ELF-1 (cell line): ENCODE measurements at regions not wholly inside any gene's neighbourhood (a gene's known extent, or its start where the extent isn't known, plus 50 kb on each side); places are given as distances from the start of the nearest gene placed in this dataset.
"Not testable (repeated sequence)": the region's sequence is repeated elsewhere in the genome, so short reads cannot be mapped to it uniquely, and the experiment has no call there.

Experiments
- DNase-seq: peaks from one replicate; pipeline ENCODE4 v3.0.0-alpha.2; 2016; ENCODE audit warnings: low read depth, low spot score

- no peak for DNase-seq
Measured at GRCh38 chrX:147468600-147468999, 443.1 kb upstream of the FMR1 start.

- DNase-seq, result peak; percentile 18
Measured at GRCh38 chrX:147476008-147476407, 435.7 kb upstream of the FMR1 start.

- no peak for DNase-seq
Measured at GRCh38 chrX:147478899-147479298, 432.8 kb upstream of the FMR1 start.

- DNase-seq, result no peak
Measured at GRCh38 chrX:147485207-147485606, 426.5 kb upstream of the FMR1 start.

GRCh38 chrX:147494365-147494764 is 417.4 kb upstream of the FMR1 start:
- no peak for DNase-seq

- peak; percentile 56 for DNase-seq
Measured at GRCh38 chrX:147498796-147499195, 412.9 kb upstream of the FMR1 start.

GRCh38 chrX:147522981-147523380 is 388.7 kb upstream of the FMR1 start:
- DNase-seq, result no peak

- DNase-seq, result no peak
Measured at GRCh38 chrX:147533426-147533825, 378.3 kb upstream of the FMR1 start.

- no peak for DNase-seq
Measured at GRCh38 chrX:147537172-147537571, 374.5 kb upstream of the FMR1 start.

GRCh38 chrX:147548023-147548422 is 363.7 kb upstream of the FMR1 start:
- not testable (repeated sequence) for DNase-seq

- DNase-seq, result peak; percentile 70
Measured at GRCh38 chrX:147550217-147550616, 361.5 kb upstream of the FMR1 start.

- DNase-seq, result no peak
Measured at GRCh38 chrX:147559191-147559590, 352.5 kb upstream of the FMR1 start.

- DNase-seq, result no peak
Measured at GRCh38 chrX:147565237-147565636, 346.5 kb upstream of the FMR1 start.

- DNase-seq, result no peak
Measured at GRCh38 chrX:147570483-147570882, 341.2 kb upstream of the FMR1 start.

GRCh38 chrX:147573266-147573665 is 338.5 kb upstream of the FMR1 start:
- no peak for DNase-seq

- peak; percentile 2 for DNase-seq
Measured at GRCh38 chrX:147602176-147602696, 309.5 kb upstream of the FMR1 start.

- no peak for DNase-seq
Measured at GRCh38 chrX:147626605-147627004, 285.1 kb upstream of the FMR1 start.

GRCh38 chrX:147635186-147635585 is 276.5 kb upstream of the FMR1 start:
- no peak for DNase-seq

GRCh38 chrX:147637190-147637589 is 274.5 kb upstream of the FMR1 start:
- DNase-seq, result no peak

GRCh38 chrX:147646949-147647723 is 264.6 kb upstream of the FMR1 start:
- DNase-seq, result no peak

GRCh38 chrX:147675819-147676218 is 235.9 kb upstream of the FMR1 start:
- DNase-seq, result peak; percentile 38

GRCh38 chrX:147679356-147680005 is 232.2 kb upstream of the FMR1 start:
- DNase-seq, result no peak

- no peak for DNase-seq
Measured at GRCh38 chrX:147680251-147680650, 231.5 kb upstream of the FMR1 start.
